ENCODE measurements at regions not wholly inside any gene's neighbourhood (a gene's known extent, or its start where the extent isn't known, plus 50 kb on each side); places are given as distances from the start of the nearest gene placed in this dataset.

DNA sequence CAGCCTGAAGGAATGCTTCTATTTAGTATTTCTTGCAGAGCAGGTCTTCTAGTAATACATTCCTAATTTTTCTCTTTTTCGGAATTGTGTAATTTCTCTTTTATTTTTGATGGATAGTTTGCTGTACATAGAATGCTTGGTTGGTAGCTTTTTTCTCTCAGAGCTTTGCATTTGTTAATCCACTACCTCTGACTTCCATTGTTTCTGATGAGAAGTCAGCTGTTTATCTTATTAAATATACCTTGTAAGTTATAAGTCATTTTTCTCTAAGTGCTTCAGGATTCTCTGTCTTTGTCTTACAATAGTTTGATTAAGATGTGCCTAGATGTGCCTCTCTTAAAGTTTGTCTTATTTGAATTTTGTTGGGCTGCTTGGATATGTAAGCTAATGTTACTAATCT is 101.9 kb downstream of the HTR1A start:
- TF ChIP-seq CTCF (IDR thresholded peaks at IDR 0.05; ENCODE audit: low read depth, low read length) (no peak), EZH2phosphoT487 (IDR thresholded peaks at IDR 0.05; ENCODE audit: low read depth) (no peak)
